Gastrocnemius medialis (tissue), 4 donors: ENCODE measurements at regions not wholly inside any gene's neighbourhood (a gene's known extent, or its start where the extent isn't known, plus 50 kb on each side); places are given as distances from the start of the nearest gene placed in this dataset.

Experiments
- CTCF ChIP-seq, 5 experiments: fragments of 450-650 bp in 3 of 5; fragments of 200-600 bp in 2 of 5; sonication (generic) in 2 of 5; IDR thresholded peaks in 4 of 5; conservative IDR thresholded peaks in 1 of 5; 1 replicate in 4 of 5; 2 replicates in 1 of 5; pipeline ENCODE4 v1.5.1; 2016 to 2019; ENCODE audit warnings: antibody characterized with exemption in 5 of 5, mild to moderate bottlenecking in 3 of 5, moderate library complexity in 3 of 5
- POLR2A ChIP-seq, 2 donors: fragments of 450-650 bp; IDR thresholded peaks; one replicate each; pipeline ENCODE4 v1.6.1; 2017; ENCODE audit warnings: antibody characterized with exemption in 2 of 2, mild to moderate bottlenecking in 2 of 2, moderate library complexity in 2 of 2

GRCh38 chr2:212882626-212883025 lies 268.8 kb downstream of the IKZF2 start:
- TF ChIP-seq CTCF (IDR thresholded peaks at IDR 0.05 in 4 of 5, conservative IDR thresholded peaks at IDR 0.05 in 1 of 5): no peak
- TF ChIP-seq POLR2A (IDR thresholded peaks at IDR 0.05): no peak
